ENCODE measurements at regions not wholly inside any gene's neighbourhood (a gene's known extent, or its start where the extent isn't known, plus 50 kb on each side); places are given as distances from the start of the nearest gene placed in this dataset.

- TF ChIP-seq ZC3H10 (CRISPR knock-in tag; IDR thresholded peaks at IDR 0.05) (no peak), CREB5 (CRISPR knock-in tag; IDR thresholded peaks at IDR 0.05; ENCODE audit: low read depth) (no peak), PATZ1 (CRISPR knock-in tag; IDR thresholded peaks at IDR 0.05; ENCODE audit: borderline replicate concordance) (no peak), ZNF8 (CRISPR knock-in tag; IDR thresholded peaks at IDR 0.05) (no peak), POU6F1 (CRISPR knock-in tag; IDR thresholded peaks at IDR 0.05; ENCODE audit: borderline replicate concordance, low read depth) (no peak), ZFP30 (CRISPR knock-in tag; IDR thresholded peaks at IDR 0.05) (no peak), RARB (CRISPR knock-in tag; IDR thresholded peaks at IDR 0.05) (no peak), ZNF70 (CRISPR knock-in tag; IDR thresholded peaks at IDR 0.05) (no peak), CSDC2 (CRISPR knock-in tag; IDR thresholded peaks at IDR 0.05) (no peak), GLIS3 (CRISPR knock-in tag; IDR thresholded peaks at IDR 0.05) (no peak), ZFP3 (CRISPR knock-in tag; IDR thresholded peaks at IDR 0.05) (no peak), BACH2 (CRISPR knock-in tag; IDR thresholded peaks at IDR 0.05; ENCODE audit: borderline replicate concordance) (no peak)
These were observed 111.2 kb downstream of the ZNF280B start for GRCh38 chr22:22397292-22397870.
